Liver (tissue), 3 donors: ENCODE measurements at regions not wholly inside any gene's neighbourhood (a gene's known extent, or its start where the extent isn't known, plus 50 kb on each side); places are given as distances from the start of the nearest gene placed in this dataset.

Experiments
- GABPA ChIP-seq, 2 donors: IDR thresholded peaks in 1 of 2; conservative IDR thresholded peaks in 1 of 2; 2 replicates each; pipeline ENCODE4 v1.6.1; 2016; ENCODE audit warnings: antibody characterized with exemption in 2 of 2, mild to moderate bottlenecking in 1 of 2, moderate library complexity in 1 of 2
- JUND ChIP-seq, 2 donors: IDR thresholded peaks; 2 replicates each; pipeline ENCODE4 v1.6.1; 2016; ENCODE audit warnings: antibody characterized with exemption in 2 of 2
- RAD21 ChIP-seq, 2 donors: IDR thresholded peaks; 2 replicates each; pipeline ENCODE4 v1.6.1; 2016; ENCODE audit warnings: antibody characterized with exemption in 2 of 2, mild to moderate bottlenecking in 2 of 2
- SP1 ChIP-seq: IDR thresholded peaks from 2 replicates; pipeline ENCODE4 v1.6.1; 2018; ENCODE audit warnings: antibody characterized with exemption, mild to moderate bottlenecking
- TAF1 ChIP-seq: conservative IDR thresholded peaks from 2 replicates; pipeline ENCODE4 v1.6.1; 2016; ENCODE audit warnings: antibody characterized with exemption, mild to moderate bottlenecking
- YY1 ChIP-seq: IDR thresholded peaks from 2 replicates; pipeline ENCODE4 v1.6.1; 2016; ENCODE audit warnings: antibody characterized with exemption, mild to moderate bottlenecking
- TF ChIP-seq, protein P1 (sequence below): fragments of 150-350 bp; IDR thresholded peaks from 2 replicates; pipeline ENCODE4 v1.5.1; 2017; ENCODE audit warnings: improper control_type of control experiment, low read depth, low read length; ENCODE audit not compliant: missing input control
- TF ChIP-seq, protein P2 (sequence below): IDR thresholded peaks from 2 replicates; pipeline ENCODE4 v1.6.1; 2016; ENCODE audit warnings: antibody characterized with exemption
- TF ChIP-seq, protein P3 (sequence below): IDR thresholded peaks from 2 replicates; pipeline ENCODE4 v1.6.1; 2016; ENCODE audit warnings: antibody characterized with exemption
- TF ChIP-seq, protein P4 (sequence below): IDR thresholded peaks from 2 replicates; pipeline ENCODE4 v1.6.1; 2016; ENCODE audit warnings: antibody characterized with exemption, mild to moderate bottlenecking
- donor health status: healthy.
- donor health status: healthy.

DNA sequence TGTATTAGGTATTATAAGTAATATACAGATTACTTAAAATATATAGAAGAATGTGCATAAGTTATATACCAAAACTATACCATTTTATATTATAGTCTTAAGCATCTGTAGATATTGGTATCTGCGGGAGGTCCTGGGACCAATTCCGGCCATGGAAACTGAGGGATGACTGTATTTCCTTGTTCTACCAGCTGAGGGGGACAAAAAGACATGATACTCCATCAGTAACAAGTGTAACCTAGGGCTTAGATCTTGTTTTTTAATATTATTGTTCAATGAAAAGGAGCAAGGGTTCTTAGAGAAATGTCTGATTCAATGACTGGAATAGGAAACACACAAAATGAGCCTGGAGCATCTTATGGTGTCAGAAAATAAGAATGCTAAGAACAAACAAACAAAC, 752.5 kb downstream of the CCSER2 start:
- TF ChIP-seq, protein P1, sequence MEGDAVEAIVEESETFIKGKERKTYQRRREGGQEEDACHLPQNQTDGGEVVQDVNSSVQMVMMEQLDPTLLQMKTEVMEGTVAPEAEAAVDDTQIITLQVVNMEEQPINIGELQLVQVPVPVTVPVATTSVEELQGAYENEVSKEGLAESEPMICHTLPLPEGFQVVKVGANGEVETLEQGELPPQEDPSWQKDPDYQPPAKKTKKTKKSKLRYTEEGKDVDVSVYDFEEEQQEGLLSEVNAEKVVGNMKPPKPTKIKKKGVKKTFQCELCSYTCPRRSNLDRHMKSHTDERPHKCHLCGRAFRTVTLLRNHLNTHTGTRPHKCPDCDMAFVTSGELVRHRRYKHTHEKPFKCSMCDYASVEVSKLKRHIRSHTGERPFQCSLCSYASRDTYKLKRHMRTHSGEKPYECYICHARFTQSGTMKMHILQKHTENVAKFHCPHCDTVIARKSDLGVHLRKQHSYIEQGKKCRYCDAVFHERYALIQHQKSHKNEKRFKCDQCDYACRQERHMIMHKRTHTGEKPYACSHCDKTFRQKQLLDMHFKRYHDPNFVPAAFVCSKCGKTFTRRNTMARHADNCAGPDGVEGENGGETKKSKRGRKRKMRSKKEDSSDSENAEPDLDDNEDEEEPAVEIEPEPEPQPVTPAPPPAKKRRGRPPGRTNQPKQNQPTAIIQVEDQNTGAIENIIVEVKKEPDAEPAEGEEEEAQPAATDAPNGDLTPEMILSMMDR, result peak; percentile 14
- TF ChIP-seq, protein P2, sequence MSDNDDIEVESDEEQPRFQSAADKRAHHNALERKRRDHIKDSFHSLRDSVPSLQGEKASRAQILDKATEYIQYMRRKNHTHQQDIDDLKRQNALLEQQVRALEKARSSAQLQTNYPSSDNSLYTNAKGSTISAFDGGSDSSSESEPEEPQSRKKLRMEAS, result no peak
- no peak for TF ChIP-seq YY1
- TF ChIP-seq, protein P3, sequence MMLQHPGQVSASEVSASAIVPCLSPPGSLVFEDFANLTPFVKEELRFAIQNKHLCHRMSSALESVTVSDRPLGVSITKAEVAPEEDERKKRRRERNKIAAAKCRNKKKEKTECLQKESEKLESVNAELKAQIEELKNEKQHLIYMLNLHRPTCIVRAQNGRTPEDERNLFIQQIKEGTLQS, result no peak
- no peak for TF ChIP-seq SP1
- TF ChIP-seq GABPA (IDR thresholded peaks at IDR 0.05 in 1 of 2, conservative IDR thresholded peaks at IDR 0.05 in 1 of 2), result no peak
- no peak for TF ChIP-seq TAF1
- TF ChIP-seq RAD21 (IDR thresholded peaks at IDR 0.05), result peak; percentile 14 to 54
- TF ChIP-seq, protein P4, sequence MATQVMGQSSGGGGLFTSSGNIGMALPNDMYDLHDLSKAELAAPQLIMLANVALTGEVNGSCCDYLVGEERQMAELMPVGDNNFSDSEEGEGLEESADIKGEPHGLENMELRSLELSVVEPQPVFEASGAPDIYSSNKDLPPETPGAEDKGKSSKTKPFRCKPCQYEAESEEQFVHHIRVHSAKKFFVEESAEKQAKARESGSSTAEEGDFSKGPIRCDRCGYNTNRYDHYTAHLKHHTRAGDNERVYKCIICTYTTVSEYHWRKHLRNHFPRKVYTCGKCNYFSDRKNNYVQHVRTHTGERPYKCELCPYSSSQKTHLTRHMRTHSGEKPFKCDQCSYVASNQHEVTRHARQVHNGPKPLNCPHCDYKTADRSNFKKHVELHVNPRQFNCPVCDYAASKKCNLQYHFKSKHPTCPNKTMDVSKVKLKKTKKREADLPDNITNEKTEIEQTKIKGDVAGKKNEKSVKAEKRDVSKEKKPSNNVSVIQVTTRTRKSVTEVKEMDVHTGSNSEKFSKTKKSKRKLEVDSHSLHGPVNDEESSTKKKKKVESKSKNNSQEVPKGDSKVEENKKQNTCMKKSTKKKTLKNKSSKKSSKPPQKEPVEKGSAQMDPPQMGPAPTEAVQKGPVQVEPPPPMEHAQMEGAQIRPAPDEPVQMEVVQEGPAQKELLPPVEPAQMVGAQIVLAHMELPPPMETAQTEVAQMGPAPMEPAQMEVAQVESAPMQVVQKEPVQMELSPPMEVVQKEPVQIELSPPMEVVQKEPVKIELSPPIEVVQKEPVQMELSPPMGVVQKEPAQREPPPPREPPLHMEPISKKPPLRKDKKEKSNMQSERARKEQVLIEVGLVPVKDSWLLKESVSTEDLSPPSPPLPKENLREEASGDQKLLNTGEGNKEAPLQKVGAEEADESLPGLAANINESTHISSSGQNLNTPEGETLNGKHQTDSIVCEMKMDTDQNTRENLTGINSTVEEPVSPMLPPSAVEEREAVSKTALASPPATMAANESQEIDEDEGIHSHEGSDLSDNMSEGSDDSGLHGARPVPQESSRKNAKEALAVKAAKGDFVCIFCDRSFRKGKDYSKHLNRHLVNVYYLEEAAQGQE, result no peak
- no peak for TF ChIP-seq JUND (IDR thresholded peaks at IDR 0.05)
